OCI-LY3 (cell line): ENCODE measurements at regions not wholly inside any gene's neighbourhood (a gene's known extent, or its start where the extent isn't known, plus 50 kb on each side); places are given as distances from the start of the nearest gene placed in this dataset.

Experiments used
- H2AFZ ChIP-seq: fragments of 200-600, 300-600 bp; shearing (Covaris generic); 2 replicates; pipeline ENCODE4 v1.6.0; 2014; ENCODE audit warnings: antibody characterized with exemption, low read depth, low read length
- H3K27ac ChIP-seq: fragments of 200-600, 300-600 bp; sonication (generic); 2 replicates; pipeline ENCODE4 v1.5.1; 2014; ENCODE audit warnings: mild to moderate bottlenecking, low read length, moderate library complexity, mixed read lengths
- H3K27me3 ChIP-seq: fragments of 200-600, 300-600 bp; sonication (generic); 2 replicates; pipeline ENCODE4 v1.6.1; 2014; ENCODE audit warnings: low read depth, low read length, mixed read lengths
- H3K36me3 ChIP-seq: fragments of 200-600, 300-600 bp; sonication (generic); replicated peaks from 2 replicates; pipeline ENCODE3; 2014; ENCODE audit warnings: low read depth, low read length, mixed read lengths
- H3K4me1 ChIP-seq: fragments of 300-600, 200-600 bp; sonication (generic); 2 replicates; pipeline ENCODE4 v1.6.1; 2014; ENCODE audit warnings: low read length, mixed read lengths
- H3K4me2 ChIP-seq: fragments of 200-600, 300-600 bp; sonication (generic); 2 replicates; pipeline ENCODE4 v1.6.1; 2014; ENCODE audit warnings: low read length, mixed read lengths
- H3K4me3 ChIP-seq: fragments of 300-600, 200-600 bp; sonication (generic); 2 replicates; pipeline ENCODE4 v1.5.1; 2014; ENCODE audit warnings: antibody characterized with exemption, mild to moderate bottlenecking, low read length, moderate library complexity
- H3K79me2 ChIP-seq: fragments of 300-600, 200-600 bp; shearing (Covaris generic); 2 replicates; pipeline ENCODE4 v1.6.1; 2014; ENCODE audit warnings: mild to moderate bottlenecking, low read length, mixed read lengths
- H3K9ac ChIP-seq: fragments of 300-600, 200-600 bp; shearing (Covaris generic); 2 replicates; pipeline ENCODE4 v1.6.0; 2014; ENCODE audit warnings: mild to moderate bottlenecking, low read length, moderate library complexity
- H3K9me3 ChIP-seq: fragments of 200-600, 300-600 bp; shearing (Covaris generic); 2 replicates; pipeline ENCODE4 v1.6.1; 2014; ENCODE audit warnings: low read length, mixed read lengths; ENCODE audit not compliant: insufficient read depth
- H4K20me1 ChIP-seq: fragments of 200-600, 300-600 bp; sonication (generic); 2 replicates; pipeline ENCODE4 v1.6.1; 2016; ENCODE audit warnings: low read length, mixed read lengths; ENCODE audit not compliant: insufficient read depth
- EZH2phosphoT487 ChIP-seq: fragments of 200-600 bp; shearing (Covaris generic); IDR thresholded peaks from 2 replicates; pipeline ENCODE4 v1.6.1; 2018; ENCODE audit warnings: antibody characterized with exemption, mixed run types, low read depth
- TF ChIP-seq, protein P1 (sequence below): fragments of 200-600, 300-600 bp; sonication (generic); IDR thresholded peaks from 2 replicates; pipeline ENCODE4 v1.5.1; 2014; ENCODE audit warnings: antibody characterized with exemption, low read length, low read depth

DNA sequence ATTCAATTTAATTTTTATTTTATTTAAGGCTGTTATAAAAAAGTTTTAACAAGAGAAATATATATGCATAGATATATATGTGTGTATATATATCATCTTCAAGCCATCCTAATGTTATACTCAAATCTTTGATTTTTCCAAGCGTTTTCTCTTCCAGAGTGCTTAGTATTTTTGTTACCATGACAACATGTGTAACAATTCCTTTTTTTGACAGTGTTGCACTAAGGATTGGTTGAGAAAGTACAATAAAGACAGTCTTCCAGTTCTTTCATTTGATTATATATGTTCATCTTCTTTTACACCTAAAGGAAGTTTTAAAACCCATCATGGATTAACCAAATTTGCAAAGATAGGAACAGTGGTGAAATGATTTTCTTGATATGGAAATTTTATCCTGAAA is 171.7 kb downstream of the KLF6 start:
- Histone ChIP-seq H3K79me2 (no peaks in the 10 kb centered on the region), H3K9me3 (peaks cover 10% of the 10 kb centered on the region; the same call in 1 of the 2 replicates), H2AFZ (no peak overlapping the region), H3K4me1 (no peaks in the 10 kb centered on the region), H3K4me3 (no peak overlapping the region), H3K27ac (no peak overlapping the region), H3K9ac (no peak overlapping the region), H3K4me2 (no peak overlapping the region), H3K36me3 (no peaks in the 10 kb centered on the region), H3K27me3 (no peaks in the 10 kb centered on the region), H4K20me1 (no peaks in the 10 kb centered on the region)
- TF ChIP-seq, protein P1, sequence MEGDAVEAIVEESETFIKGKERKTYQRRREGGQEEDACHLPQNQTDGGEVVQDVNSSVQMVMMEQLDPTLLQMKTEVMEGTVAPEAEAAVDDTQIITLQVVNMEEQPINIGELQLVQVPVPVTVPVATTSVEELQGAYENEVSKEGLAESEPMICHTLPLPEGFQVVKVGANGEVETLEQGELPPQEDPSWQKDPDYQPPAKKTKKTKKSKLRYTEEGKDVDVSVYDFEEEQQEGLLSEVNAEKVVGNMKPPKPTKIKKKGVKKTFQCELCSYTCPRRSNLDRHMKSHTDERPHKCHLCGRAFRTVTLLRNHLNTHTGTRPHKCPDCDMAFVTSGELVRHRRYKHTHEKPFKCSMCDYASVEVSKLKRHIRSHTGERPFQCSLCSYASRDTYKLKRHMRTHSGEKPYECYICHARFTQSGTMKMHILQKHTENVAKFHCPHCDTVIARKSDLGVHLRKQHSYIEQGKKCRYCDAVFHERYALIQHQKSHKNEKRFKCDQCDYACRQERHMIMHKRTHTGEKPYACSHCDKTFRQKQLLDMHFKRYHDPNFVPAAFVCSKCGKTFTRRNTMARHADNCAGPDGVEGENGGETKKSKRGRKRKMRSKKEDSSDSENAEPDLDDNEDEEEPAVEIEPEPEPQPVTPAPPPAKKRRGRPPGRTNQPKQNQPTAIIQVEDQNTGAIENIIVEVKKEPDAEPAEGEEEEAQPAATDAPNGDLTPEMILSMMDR: no peak
- no peak for TF ChIP-seq EZH2phosphoT487

DNA sequence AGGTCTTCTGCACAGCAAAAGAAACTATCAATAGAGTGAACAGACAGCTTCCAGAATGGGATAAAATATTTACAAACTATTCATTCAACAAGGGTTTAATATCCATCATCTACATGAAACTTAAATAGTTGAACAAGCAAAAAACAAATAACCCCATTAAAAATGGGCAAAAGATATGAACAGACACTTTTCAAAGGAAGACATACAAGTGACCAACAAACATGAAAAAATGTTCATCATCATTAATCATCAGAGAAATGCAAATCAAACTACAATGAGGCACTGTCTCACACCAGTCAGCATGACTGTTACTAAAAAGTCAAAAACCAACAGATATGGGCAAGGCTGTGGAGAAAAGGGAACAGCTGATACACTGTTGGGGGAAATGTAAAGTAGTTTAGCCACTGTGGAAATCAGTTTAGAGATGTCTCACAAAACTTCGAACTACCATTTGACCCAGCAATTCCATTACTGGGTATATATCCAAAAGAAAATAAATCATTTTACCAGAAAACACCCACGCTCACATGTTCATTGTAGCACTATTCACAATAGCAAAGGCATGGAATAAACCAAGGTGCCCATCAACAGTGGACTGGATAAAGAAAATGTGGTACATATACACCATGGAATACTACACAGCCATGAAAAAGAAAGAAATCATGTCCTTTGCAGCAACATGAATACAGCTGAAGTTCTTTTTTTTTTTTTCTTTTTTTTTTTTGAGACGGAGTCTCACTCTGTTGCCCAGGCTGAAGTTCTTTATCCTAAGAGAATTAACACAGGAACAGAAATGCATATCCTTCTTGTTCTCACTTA is 172.6 kb downstream of the KLF6 start:
- H3K9me3 ChIP-seq: peaks cover 15% of the 10 kb centered on the region; the same call in 1 of the 2 replicates
- H3K27me3 ChIP-seq: no peaks in the 10 kb centered on the region
- H3K4me3 ChIP-seq: no peak overlapping the region
- H3K4me2 ChIP-seq: no peak overlapping the region
- H2AFZ ChIP-seq: no peak overlapping the region
- no peaks in the 10 kb centered on the region for H3K36me3 ChIP-seq
- H3K27ac ChIP-seq: no peak overlapping the region
- TF ChIP-seq, protein P1: no peak
- TF ChIP-seq EZH2phosphoT487: no peak
- H3K9ac ChIP-seq: no peak overlapping the region
- no peaks in the 10 kb centered on the region for H4K20me1 ChIP-seq
- no peaks in the 10 kb centered on the region for H3K4me1 ChIP-seq
- no peaks in the 10 kb centered on the region for H3K79me2 ChIP-seq

DNA sequence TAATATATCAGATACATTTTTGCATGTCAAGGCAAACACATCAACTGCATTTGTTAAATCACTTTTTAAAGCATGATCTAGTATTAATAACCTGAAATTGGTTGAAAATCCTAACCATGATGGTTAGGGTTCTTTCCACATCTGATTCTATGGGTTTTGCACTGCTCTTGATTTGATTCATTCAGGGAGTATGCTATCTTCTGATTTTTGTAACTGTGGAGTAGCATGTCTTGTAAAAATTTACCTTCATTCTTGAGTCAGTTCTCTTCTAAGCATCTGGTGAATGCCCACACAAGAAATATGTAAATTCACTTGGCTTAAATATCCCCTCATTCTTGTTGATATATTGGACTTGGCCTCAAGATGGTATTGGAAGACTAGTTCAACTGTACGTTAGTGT is 178.7 kb downstream of the KLF6 start:
- Histone ChIP-seq H2AFZ (no peak overlapping the region), H3K4me3 (no peak overlapping the region), H3K4me1 (peaks cover 11% of the 10 kb centered on the region), H4K20me1 (no peaks in the 10 kb centered on the region), H3K79me2 (no peaks in the 10 kb centered on the region), H3K27me3 (no peaks in the 10 kb centered on the region), H3K36me3 (no peaks in the 10 kb centered on the region), H3K4me2 (no peak overlapping the region), H3K9me3 (peaks cover 15% of the 10 kb centered on the region; the same call in 1 of the 2 replicates), H3K9ac (no peak overlapping the region), H3K27ac (peak overlapping the region; percentile 37)
- TF ChIP-seq, protein P1: no peak
- TF ChIP-seq EZH2phosphoT487: no peak

DNA sequence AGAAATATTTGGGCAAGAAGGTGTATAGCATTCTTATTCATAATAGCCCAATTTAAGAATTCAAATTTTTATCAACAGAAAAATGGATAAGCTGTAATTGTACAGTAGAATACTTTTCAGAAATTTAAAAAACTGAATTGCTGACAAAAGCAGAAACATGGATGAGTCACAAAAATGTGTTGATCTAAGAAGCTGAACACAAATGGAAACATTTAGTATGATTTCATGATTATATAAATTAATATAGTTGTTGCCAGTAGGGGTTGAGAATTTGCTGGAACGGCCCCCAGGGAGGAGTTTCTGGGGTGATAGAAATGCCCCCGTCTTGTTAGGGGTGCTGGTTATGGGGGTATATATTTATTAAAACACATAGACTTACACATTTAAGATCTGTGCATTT is 179.1 kb downstream of the KLF6 start:
- Histone ChIP-seq H3K4me2 (no peak overlapping the region), H3K27me3 (no peaks in the 10 kb centered on the region), H3K27ac (peak overlapping the region; percentile 20; the same call in 1 of the 2 replicates), H3K36me3 (no peaks in the 10 kb centered on the region), H3K9ac (no peak overlapping the region), H3K79me2 (no peaks in the 10 kb centered on the region), H3K9me3 (peaks cover 15% of the 10 kb centered on the region; the same call in 1 of the 2 replicates), H3K4me3 (no peak overlapping the region), H4K20me1 (no peaks in the 10 kb centered on the region), H3K4me1 (peaks cover 11% of the 10 kb centered on the region), H2AFZ (no peak overlapping the region)
- TF ChIP-seq EZH2phosphoT487: no peak
- TF ChIP-seq, protein P1: no peak
